BJ (cell line): ENCODE measurements at regions not wholly inside any gene's neighbourhood (a gene's known extent, or its start where the extent isn't known, plus 50 kb on each side); places are given as distances from the start of the nearest gene placed in this dataset.

ENCODE experiments used
- CTCF ChIA-PET: fragments of 350-600 bp; formaldehyde crosslinking; extraction: SDS; loops from one replicate; lab custom pipeline; 2021; ENCODE audit warnings: antibody characterized with exemption, inconsistent platforms; lab: Yijun Ruan, JAX
- POLR2A ChIA-PET: fragments of 300-600 bp; sonication (Branson Sonifier 250); formaldehyde crosslinking; extraction: SDS; loops from one replicate; lab custom pipeline; 2021; ENCODE audit warnings: antibody characterized with exemption; lab: Charles Lee
- DNase-seq: peaks from one replicate; pipeline ENCODE4 v3.0.0-alpha.2; 2011; ENCODE audit warnings: low read depth
- H3K27me3 ChIP-seq: 2 replicates; pipeline ENCODE4 v1.6.0; 2011; ENCODE audit warnings: low read length; ENCODE audit not compliant: control insufficient read depth, insufficient read depth
- H3K36me3 ChIP-seq: 2 replicates; pipeline ENCODE4 v1.5.1; 2011; ENCODE audit warnings: low read length; ENCODE audit not compliant: control insufficient read depth, insufficient read depth
- H3K4me3 ChIP-seq: 2 replicates; pipeline ENCODE4 v1.5.1; 2011; ENCODE audit warnings: low read depth, mild to moderate bottlenecking, control low read depth, low read length
- CTCF ChIP-seq: IDR thresholded peaks from 2 replicates; pipeline ENCODE4 v1.5.1; 2011; ENCODE audit warnings: low read depth, mild to moderate bottlenecking, control low read depth, inconsistent platforms, low read length, moderate library complexity; ENCODE audit not compliant: insufficient read depth

GRCh38 chr15:88309363-88309762 is 52.8 kb upstream of the NTRK3 start:
- DNase-seq: no peak
- TF ChIP-seq CTCF: no peak
- Histone ChIP-seq H3K36me3 (no peaks in the 10 kb centered on the region), H3K27me3 (no peaks in the 10 kb centered on the region), H3K4me3 (no peak overlapping the region)
- POLR2A ChIA-PET: no interaction called here
- CTCF ChIA-PET: no interaction called here

- CTCF ChIA-PET: interaction anchor here (2.6 kb wide), 1 partner anchor 33 kb away, joined by 6 read pairs; no protein-coding TSS in a partner anchor
- Histone ChIP-seq H3K36me3 (no peaks in the 10 kb centered on the region), H3K27me3 (no peaks in the 10 kb centered on the region), H3K4me3 (no peak overlapping the region)
- POLR2A ChIA-PET: no interaction called here
- DNase-seq: no peak
- no peak for TF ChIP-seq CTCF
Observed at GRCh38 chr15:88307344-88307743, 50.8 kb upstream of the NTRK3 start.
